IMR-90 (cell line): ENCODE measurements at regions not wholly inside any gene's neighbourhood (a gene's known extent, or its start where the extent isn't known, plus 50 kb on each side); places are given as distances from the start of the nearest gene placed in this dataset.

Experiments used
- ATAC-seq: fragments of 200-7000 bp; cut with Tn5 transposase; 2 replicates; pipeline ENCODE4 v1.9.1; 2020; ENCODE audit warnings: low read depth, mild to moderate bottlenecking, moderate library complexity
- BruUV-seq: library from RNA; stranded (reverse); fragments of 400-500 nt; replicated peaks from 2 replicates; lab custom pipeline; 2021; lab: Mats Ljungman, UMichigan
- CTCF ChIA-PET: fragments of 300-600 bp; formaldehyde crosslinking; extraction: SDS; loops from one replicate; lab custom pipeline; 2021; ENCODE audit warnings: antibody characterized with exemption; lab: Yijun Ruan, JAX
- POLR2A ChIA-PET: fragments of 300-600 bp; sonication (Branson Sonifier 250); formaldehyde crosslinking; loops from one replicate; lab custom pipeline; 2022; ENCODE audit warnings: antibody characterized with exemption; ENCODE audit not compliant: unreplicated experiment; lab: Charles Lee
- DNase-seq: peaks from one replicate; pipeline ENCODE4 v3.0.0; 2013
- H2AFZ ChIP-seq: replicated peaks from 2 replicates; pipeline ENCODE3; 2013; ENCODE audit warnings: low read length, mild to moderate bottlenecking; ENCODE audit not compliant: poor library complexity
- H2AK5ac ChIP-seq: 2 replicates; pipeline ENCODE4 v1.6.1; 2013; ENCODE audit warnings: low read depth, low read length, inconsistent platforms
- H2AK9ac ChIP-seq: replicated peaks from 2 replicates; pipeline ENCODE3; 2013; ENCODE audit warnings: mild to moderate bottlenecking, low read depth, low read length, moderate library complexity; ENCODE audit not compliant: poor library complexity
- H2BK120ac ChIP-seq: 2 replicates; pipeline ENCODE4 v1.6.1; 2013; ENCODE audit warnings: low read depth, low read length, inconsistent platforms
- H2BK15ac ChIP-seq: 3 replicates; pipeline ENCODE4 v1.6.1; 2013; ENCODE audit warnings: low read depth, low read length, inconsistent platforms
- H2BK20ac ChIP-seq: 2 replicates; pipeline ENCODE4 v1.6.1; 2013; ENCODE audit warnings: low read depth, mild to moderate bottlenecking, inconsistent platforms, low read length, moderate library complexity
- H2BK5ac ChIP-seq: 2 replicates; pipeline ENCODE4 v1.6.1; 2013; ENCODE audit warnings: mild to moderate bottlenecking, low read depth, low read length, inconsistent platforms; ENCODE audit not compliant: poor library complexity, severe bottlenecking
- H3K14ac ChIP-seq: replicated peaks from 2 replicates; pipeline ENCODE4 v1.6.1; 2013; ENCODE audit warnings: low read depth, low read length, inconsistent platforms
- H3K18ac ChIP-seq: 2 replicates; pipeline ENCODE4 v1.6.1; 2013; ENCODE audit warnings: low read depth, low read length, control low read depth
- H3K23ac ChIP-seq: 2 replicates; pipeline ENCODE4 v1.6.1; 2013; ENCODE audit warnings: low read depth, low read length, inconsistent platforms
- H3K27ac ChIP-seq: 2 replicates; pipeline ENCODE4 v1.5.1; 2013; ENCODE audit warnings: mild to moderate bottlenecking, control low read depth, low read length; ENCODE audit not compliant: insufficient read depth
- H3K27me3 ChIP-seq: 2 replicates; pipeline ENCODE4 v1.6.1; 2013; ENCODE audit warnings: low read length; ENCODE audit not compliant: control insufficient read depth, insufficient read depth
- H3K36me3 ChIP-seq: 2 replicates; pipeline ENCODE4 v1.6.1; 2013; ENCODE audit warnings: low read length, mixed read lengths; ENCODE audit not compliant: control insufficient read depth, insufficient read depth
- H3K4ac ChIP-seq: 2 replicates; pipeline ENCODE4 v1.6.1; 2013; ENCODE audit warnings: low read depth, low read length, inconsistent platforms
- H3K4me1 ChIP-seq: 2 replicates; pipeline ENCODE4 v1.6.1; 2013; ENCODE audit warnings: low read length, mixed read lengths; ENCODE audit not compliant: control insufficient read depth, insufficient read depth
- H3K4me2 ChIP-seq: 2 replicates; pipeline ENCODE4 v1.6.1; 2013; ENCODE audit warnings: low read depth, mild to moderate bottlenecking, control low read depth, low read length, moderate library complexity
- H3K4me3 ChIP-seq: 2 replicates; pipeline ENCODE4 v1.5.1; 2013; ENCODE audit warnings: low read depth, mild to moderate bottlenecking, control low read depth, low read length, moderate library complexity; ENCODE audit not compliant: insufficient read depth
- H3K56ac ChIP-seq: 2 replicates; pipeline ENCODE4 v1.6.1; 2013; ENCODE audit warnings: low read length, inconsistent platforms; ENCODE audit not compliant: insufficient read depth; ENCODE audit errors: extremely low read depth
- H3K79me1 ChIP-seq, 2 experiments: 2 replicates each; pipeline ENCODE4 v1.6.1; 2013; ENCODE audit warnings: low read length in 2 of 2, inconsistent platforms in 1 of 2, low read depth in 1 of 2
- H3K9ac ChIP-seq: 2 replicates; pipeline ENCODE4 v1.6.1; 2013; ENCODE audit warnings: low read depth, low read length, control low read depth
- H3K9me1 ChIP-seq: 2 replicates; pipeline ENCODE4 v1.6.1; 2013; ENCODE audit warnings: low read length, inconsistent platforms; ENCODE audit not compliant: insufficient read depth
- H3K9me3 ChIP-seq: 2 replicates; pipeline ENCODE4 v1.6.1; 2013; ENCODE audit warnings: low read length; ENCODE audit not compliant: control insufficient read depth, insufficient read depth
- H4K20me1 ChIP-seq: 2 replicates; pipeline ENCODE4 v1.6.1; 2013; ENCODE audit warnings: low read length, inconsistent platforms; ENCODE audit not compliant: insufficient read depth
- H4K5ac ChIP-seq: 2 replicates; pipeline ENCODE4 v1.6.1; 2013; ENCODE audit warnings: mild to moderate bottlenecking, low read depth, low read length, control low read depth
- H4K8ac ChIP-seq, 2 experiments: 2 replicates each; pipeline ENCODE4 v1.6.1; 2013; ENCODE audit warnings: low read depth in 2 of 2, low read length in 2 of 2, control low read depth in 1 of 2, inconsistent platforms in 1 of 2
- H4K91ac ChIP-seq: 2 replicates; pipeline ENCODE4 v1.6.1; 2013; ENCODE audit warnings: low read depth, low read length, inconsistent platforms; ENCODE audit not compliant: insufficient read depth
- BHLHE40 ChIP-seq: fragments of 150-350 bp; IDR thresholded peaks from 2 replicates; pipeline ENCODE4 v1.6.1; 2016; ENCODE audit warnings: mild to moderate bottlenecking, low read depth, low read length
- CEBPB ChIP-seq: IDR thresholded peaks from 2 replicates; pipeline ENCODE4 v1.6.1; 2012; ENCODE audit warnings: low read depth, low read length, improper control_type of control experiment
- CHD1 ChIP-seq: IDR thresholded peaks from 2 replicates; pipeline ENCODE4 v1.6.1; 2012; ENCODE audit warnings: low read depth, low read length, improper control_type of control experiment
- FOS ChIP-seq: fragments of 150-350 bp; IDR thresholded peaks from 2 replicates; pipeline ENCODE4 v1.6.1; 2016; ENCODE audit warnings: low read depth, low read length
- MAZ ChIP-seq: IDR thresholded peaks from 2 replicates; pipeline ENCODE4 v1.6.1; 2012; ENCODE audit warnings: low read depth, mild to moderate bottlenecking, low read length, improper control_type of control experiment, moderate library complexity, borderline replicate concordance
- RAD21 ChIP-seq: IDR thresholded peaks from 2 replicates; pipeline ENCODE4 v1.6.1; 2012; ENCODE audit warnings: low read length, improper control_type of control experiment
- RCOR1 ChIP-seq: IDR thresholded peaks from 2 replicates; pipeline ENCODE4 v1.6.1; 2012; ENCODE audit warnings: mild to moderate bottlenecking, low read length, improper control_type of control experiment; ENCODE audit not compliant: insufficient replicate concordance
- WGBS, 2 experiments: methylation state at CpG; one replicate each; pipeline versions ENCODE4 v1.1.5 to v1.1.7; 2013; ENCODE audit warnings: missing lambda C conversion rate in 2 of 2; ENCODE audit not compliant: insufficient read length in 1 of 2; ENCODE audit errors: extremely low coverage in 2 of 2; 5-methylcytosine and 5-hydroxymethylcytosine counted together
- dilution Hi-C: fragments of 300-500 bp; cut with HindIII; formaldehyde crosslinking; loops from one replicate; pipeline ENCODE4 v1.14.3; 2018; ENCODE audit warnings: low sequenced_read_pairs; ENCODE audit not compliant: unreplicated experiment
- in situ Hi-C: fragments of 300-500 bp; cut with MboI; formaldehyde crosslinking; loops from 3 replicates; pipeline ENCODE4 v1.14.3; 2019; ENCODE audit warnings: low sequenced_read_pairs, inconsistent platforms, mixed read lengths
- intact Hi-C: fragments of 100-400 bp; cut with micrococcal nuclease; formaldehyde crosslinking; loops from 2 replicates; pipeline ENCODE4 v1.10.0; 2022
- TF ChIP-seq, protein P1 (sequence below): fragments of 150-350 bp; IDR thresholded peaks from 2 replicates; pipeline ENCODE4 v1.6.1; 2016; ENCODE audit warnings: low read depth, mild to moderate bottlenecking, low read length, moderate library complexity, borderline replicate concordance

DNA sequence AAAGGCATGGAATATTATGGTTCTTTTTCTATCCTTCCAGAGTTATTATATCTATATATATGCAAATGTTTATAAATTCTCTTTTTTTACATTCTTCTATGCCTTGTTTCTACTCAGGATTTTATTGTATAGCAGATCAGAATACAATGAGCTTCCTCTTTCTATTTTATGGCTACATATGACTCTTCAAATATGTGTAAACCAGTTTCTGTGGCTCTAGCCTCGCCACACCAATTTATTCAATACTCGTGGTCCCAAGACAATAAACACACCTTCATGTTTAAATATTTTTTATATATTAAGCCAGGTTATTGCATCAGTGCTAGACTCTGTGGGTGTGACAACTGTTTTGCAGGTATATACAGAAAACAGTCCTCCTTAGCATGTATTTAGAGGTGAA is 237.5 kb upstream of the MKLN1 start:
- in situ Hi-C loops, result no loop called here
- no peak overlapping the region for H3K4me2 ChIP-seq
- intact Hi-C loops, result no loop called here

More for the DNA sequence above, 237.5 kb upstream of the MKLN1 start:
- H4K20me1 ChIP-seq, result peaks cover 53% of the 10 kb centered on the region
- H3K23ac ChIP-seq, result no peak overlapping the region
- TF ChIP-seq, protein P1, sequence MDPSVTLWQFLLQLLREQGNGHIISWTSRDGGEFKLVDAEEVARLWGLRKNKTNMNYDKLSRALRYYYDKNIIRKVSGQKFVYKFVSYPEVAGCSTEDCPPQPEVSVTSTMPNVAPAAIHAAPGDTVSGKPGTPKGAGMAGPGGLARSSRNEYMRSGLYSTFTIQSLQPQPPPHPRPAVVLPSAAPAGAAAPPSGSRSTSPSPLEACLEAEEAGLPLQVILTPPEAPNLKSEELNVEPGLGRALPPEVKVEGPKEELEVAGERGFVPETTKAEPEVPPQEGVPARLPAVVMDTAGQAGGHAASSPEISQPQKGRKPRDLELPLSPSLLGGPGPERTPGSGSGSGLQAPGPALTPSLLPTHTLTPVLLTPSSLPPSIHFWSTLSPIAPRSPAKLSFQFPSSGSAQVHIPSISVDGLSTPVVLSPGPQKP, result no peak
- TF ChIP-seq MAZ, result no peak
- no peak for TF ChIP-seq FOS
- TF ChIP-seq CHD1, result no peak
- no peak for TF ChIP-seq RCOR1
- TF ChIP-seq BHLHE40, result no peak
- TF ChIP-seq CEBPB, result no peak
- TF ChIP-seq RAD21, result no peak
- no peak overlapping the region for H4K8ac ChIP-seq
- no peak overlapping the region for H2AK9ac ChIP-seq
- H2BK15ac ChIP-seq, result no peak overlapping the region
- DNase-seq, result no peak
- H3K4me1 ChIP-seq, result peaks cover 4% of the 10 kb centered on the region
- no peak overlapping the region for H3K4me3 ChIP-seq
- no peak overlapping the region for H3K56ac ChIP-seq
- H3K9me3 ChIP-seq, result no peaks in the 10 kb centered on the region
- H3K14ac ChIP-seq, result no peak overlapping the region
- H4K5ac ChIP-seq, result no peak overlapping the region
- POLR2A ChIA-PET, result interaction anchor here (0.6 kb wide), 1 partner anchor 9 kb away, joined by 3 read pairs; no protein-coding TSS in a partner anchor
- peaks cover 11% of the 10 kb centered on the region for H3K36me3 ChIP-seq
- H3K4ac ChIP-seq, result no peak overlapping the region
- H3K27me3 ChIP-seq, result no peaks in the 10 kb centered on the region
- H3K18ac ChIP-seq, result no peak overlapping the region
- dilution Hi-C loops, result no loop called here
- no peak overlapping the region for H4K91ac ChIP-seq
- no peak overlapping the region for H3K27ac ChIP-seq
- H3K79me1 ChIP-seq, result peaks cover 35 to 51% of the 10 kb centered on the region in 2 experiments
- BruUV-seq, result no TSS peak
- CTCF ChIA-PET, result no interaction called here
- H2AFZ ChIP-seq, result no peak overlapping the region
- peaks cover 2% of the 10 kb centered on the region; the same call in 1 of the 2 replicates for H3K9me1 ChIP-seq
- no peak overlapping the region for H3K9ac ChIP-seq
- no CpG with 5 or more reads among the region's 2 CpGs for WGBS, 2 experiments
- no peak overlapping the region for H2BK120ac ChIP-seq
- ATAC-seq, result no peak
- no peak overlapping the region for H2BK20ac ChIP-seq
- no peak overlapping the region for H2BK5ac ChIP-seq
- no peak overlapping the region for H2AK5ac ChIP-seq
